Smooth muscle cell of the brain vasculature (primary cell): ENCODE measurements at regions not wholly inside any gene's neighbourhood (a gene's known extent, or its start where the extent isn't known, plus 50 kb on each side); places are given as distances from the start of the nearest gene placed in this dataset.

Source experiments
- DNase-seq: peaks from one replicate; pipeline ENCODE4 v3.0.0-alpha.2; 2012; ENCODE audit warnings: low read depth, low spot score

DNA sequence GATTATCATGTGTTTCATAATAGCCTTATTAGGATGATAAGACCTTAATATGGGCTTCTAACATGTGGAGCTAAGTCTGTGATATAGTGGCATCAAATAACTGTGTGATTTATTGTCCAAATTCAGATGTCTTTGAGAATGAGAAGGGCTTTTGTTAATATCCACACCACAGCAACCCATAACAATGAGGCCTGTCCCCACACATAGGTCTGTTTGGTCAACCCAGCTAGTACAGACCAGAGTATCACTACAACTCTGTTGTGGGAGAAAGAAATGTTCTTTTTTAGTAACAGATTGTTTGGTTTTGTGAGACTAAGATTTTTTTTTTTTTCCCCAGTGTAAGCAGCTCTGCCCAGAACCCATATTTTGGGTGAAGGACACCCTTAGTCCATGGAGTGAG, 439.2 kb downstream of the PIK3C3 start:
- DNase-seq, result no peak

GRCh38 chr18:42401131-42401673, 446.2 kb downstream of the PIK3C3 start:
- DNase-seq, result no peak

- DNase-seq, result no peak
Observed at GRCh38 chr18:42404151-42404550, 449.1 kb downstream of the PIK3C3 start.

GRCh38 chr18:42409005-42409404, 454.0 kb downstream of the PIK3C3 start:
- no peak for DNase-seq

GRCh38 chr18:42412281-42412680, 457.2 kb downstream of the PIK3C3 start:
- no peak for DNase-seq

DNA sequence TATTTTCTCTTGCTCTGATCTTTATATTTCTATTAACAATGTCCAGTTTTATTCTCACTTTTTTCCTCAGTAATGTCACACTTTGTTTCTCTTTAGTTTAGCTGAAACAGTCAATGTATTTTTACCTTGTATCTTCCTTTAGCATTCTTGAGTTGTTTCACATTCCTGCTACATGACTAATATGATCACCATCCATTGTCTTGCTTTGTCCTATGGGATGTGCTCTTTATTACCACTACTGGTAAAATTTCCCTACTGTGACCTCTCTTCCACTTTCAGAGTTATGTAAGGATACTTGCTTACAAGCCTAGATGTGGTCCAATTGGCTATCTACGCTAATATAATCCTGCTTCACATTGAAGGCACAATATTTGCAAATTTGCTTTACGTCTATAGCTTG, 457.9 kb downstream of the PIK3C3 start:
- no peak for DNase-seq

DNA sequence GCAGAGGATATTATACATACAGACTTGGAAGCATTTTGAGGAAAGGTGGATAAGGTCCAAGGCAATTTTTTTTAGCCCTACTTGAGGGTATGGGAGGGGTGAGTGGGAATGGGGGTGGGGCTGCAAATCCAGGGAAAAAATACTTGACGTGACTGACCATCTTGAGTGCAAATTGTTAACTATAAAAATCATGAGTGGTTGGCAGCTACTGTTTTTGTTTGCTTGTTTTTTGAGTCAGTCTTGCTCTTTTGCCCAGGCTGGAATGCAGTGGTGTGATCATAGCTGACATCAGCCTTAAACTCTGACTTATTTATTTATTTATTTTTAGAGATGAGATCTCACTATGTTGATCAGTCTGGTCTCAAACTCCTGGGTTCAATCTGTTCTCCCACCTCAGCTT, 458.8 kb downstream of the PIK3C3 start:
- DNase-seq, result no peak

GRCh38 chr18:42414756-42415454, 459.9 kb downstream of the PIK3C3 start:
- no peak for DNase-seq

DNA sequence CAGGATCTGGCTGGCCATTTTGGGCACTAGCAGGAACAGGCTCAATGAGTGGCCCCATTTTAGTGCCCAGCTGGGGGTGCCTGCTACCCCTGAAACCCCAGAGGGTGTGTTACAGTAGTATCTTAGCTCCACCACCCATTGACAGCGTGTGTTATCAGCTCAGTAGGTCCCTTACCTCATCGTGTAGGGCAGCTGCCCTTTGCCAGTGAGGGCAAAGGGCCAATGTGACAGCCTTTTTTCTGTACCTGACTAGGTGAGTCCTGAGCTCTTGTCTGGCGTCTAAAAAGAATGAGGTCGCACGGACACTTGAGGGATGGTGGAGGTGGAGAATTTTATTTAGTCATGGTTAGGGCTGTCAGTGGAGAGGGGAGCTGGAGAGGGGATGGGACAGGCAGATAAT, 462.2 kb downstream of the PIK3C3 start:
- no peak for DNase-seq

DNA sequence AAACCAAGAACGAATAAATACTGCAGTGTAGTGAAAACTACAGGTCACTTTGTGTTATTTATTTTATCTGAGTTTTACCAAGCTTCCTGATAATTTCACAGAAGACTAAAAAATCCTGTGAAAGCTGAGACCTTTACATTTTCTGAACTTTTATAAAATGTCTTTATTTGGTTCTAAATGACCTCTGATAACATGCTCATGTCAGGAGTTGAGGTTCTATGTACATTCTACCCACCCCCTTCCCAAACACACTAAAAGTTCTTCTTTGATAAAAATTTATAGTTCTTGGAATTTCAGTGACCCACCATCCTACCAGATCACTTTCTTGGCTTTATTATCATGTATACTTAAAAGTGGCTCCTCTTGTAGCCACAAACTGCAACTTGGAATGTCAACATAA, 463.1 kb downstream of the PIK3C3 start:
- no peak for DNase-seq

DNA sequence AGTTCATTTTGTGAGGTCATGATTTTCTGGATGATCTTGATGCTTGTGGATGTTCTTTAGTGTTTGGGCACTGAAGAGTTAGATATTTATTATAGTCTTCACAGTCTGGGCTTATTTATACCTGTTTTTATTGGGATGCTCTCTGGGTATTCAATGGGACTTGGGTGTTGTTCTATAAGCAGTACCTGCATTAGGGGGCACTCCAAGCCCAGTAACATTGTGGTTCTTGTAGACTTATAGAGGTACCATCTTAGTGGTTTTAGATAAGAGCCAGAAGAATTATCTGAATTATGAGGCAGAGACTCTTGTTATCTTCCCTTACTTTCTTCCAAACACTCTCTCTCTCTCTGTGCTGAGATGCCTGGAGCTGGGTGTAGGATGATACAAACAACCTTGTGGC, 470.0 kb downstream of the PIK3C3 start:
- no peak for DNase-seq

DNA sequence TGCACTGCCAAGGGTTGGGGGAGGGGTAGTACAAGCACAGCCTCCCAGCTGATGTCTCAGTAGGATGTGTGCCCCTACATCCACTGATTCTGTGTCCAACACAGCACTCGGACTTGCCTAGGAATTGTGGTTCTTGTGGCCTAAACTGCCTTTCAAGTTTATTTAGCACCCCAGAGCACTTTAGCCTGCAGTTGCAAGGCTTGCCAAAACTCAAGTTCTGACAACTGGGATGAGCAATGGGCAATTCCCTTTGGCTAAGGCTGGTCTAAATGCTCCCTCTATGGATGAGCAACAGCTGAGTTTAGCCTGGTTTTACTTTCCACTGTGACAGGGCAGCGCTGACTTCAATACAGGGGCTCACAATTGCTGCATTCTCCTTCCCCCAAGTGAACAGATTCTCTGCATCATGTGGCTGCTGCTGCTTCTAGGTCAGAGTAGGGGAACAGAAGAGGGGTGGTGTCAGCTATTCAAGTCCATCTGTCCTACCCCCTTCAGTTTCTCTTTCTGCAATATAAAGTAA, 471.5 kb downstream of the PIK3C3 start:
- no peak for DNase-seq

GRCh38 chr18:42429196-42429595, 474.2 kb downstream of the PIK3C3 start:
- no peak for DNase-seq

- no peak for DNase-seq
Observed at GRCh38 chr18:42436222-42436765, 481.3 kb downstream of the PIK3C3 start.

GRCh38 chr18:42437001-42437400, 482.0 kb downstream of the PIK3C3 start:
- no peak for DNase-seq

DNA sequence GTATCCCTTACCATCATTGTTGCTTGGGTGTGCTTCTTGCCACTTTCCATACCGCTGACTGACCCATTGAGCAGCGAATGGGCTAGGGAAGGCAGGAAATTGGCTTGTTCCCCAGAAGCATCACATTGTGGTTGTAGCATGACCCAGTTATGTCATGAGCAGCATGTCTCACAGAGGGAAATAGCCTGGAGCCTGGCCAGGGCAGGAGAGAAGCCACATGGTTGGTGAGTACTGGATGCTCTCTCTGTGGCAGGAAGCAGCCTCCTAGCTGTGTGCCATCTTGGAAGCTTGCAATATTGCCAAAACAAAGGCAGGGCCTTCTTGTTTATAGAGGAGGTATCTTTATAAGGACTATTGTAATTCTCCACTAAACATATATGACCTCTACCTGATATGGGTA, 482.6 kb downstream of the PIK3C3 start:
- DNase-seq, result no peak

GRCh38 chr18:42442656-42443055, 487.6 kb downstream of the PIK3C3 start:
- no peak for DNase-seq

DNA sequence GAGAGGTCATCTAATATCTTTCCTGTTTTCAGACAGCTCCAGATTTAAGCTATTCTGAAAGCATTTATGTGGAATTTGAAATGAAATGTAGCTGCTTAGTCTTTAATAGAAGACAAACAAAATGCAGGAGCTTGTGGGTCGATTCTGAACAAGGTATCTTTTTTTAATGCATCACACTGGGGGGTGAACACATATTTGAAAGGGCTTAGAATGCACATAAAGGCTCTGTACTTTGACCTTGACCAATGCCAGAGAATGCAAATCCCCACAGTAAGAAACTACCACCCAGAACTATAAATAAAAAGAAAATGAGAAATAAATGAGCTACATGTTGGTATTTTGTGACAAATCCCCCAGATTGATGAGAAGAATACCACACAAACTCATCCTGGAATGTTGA, 489.3 kb downstream of the PIK3C3 start:
- DNase-seq, result no peak

- DNase-seq, result no peak
Observed at GRCh38 chr18:42445359-42445758, 490.3 kb downstream of the PIK3C3 start.

GRCh38 chr18:42446195-42446594, 491.2 kb downstream of the PIK3C3 start:
- DNase-seq, result peak; percentile 17

GRCh38 chr18:42447688-42448087, 492.7 kb downstream of the PIK3C3 start:
- DNase-seq, result no peak

DNA sequence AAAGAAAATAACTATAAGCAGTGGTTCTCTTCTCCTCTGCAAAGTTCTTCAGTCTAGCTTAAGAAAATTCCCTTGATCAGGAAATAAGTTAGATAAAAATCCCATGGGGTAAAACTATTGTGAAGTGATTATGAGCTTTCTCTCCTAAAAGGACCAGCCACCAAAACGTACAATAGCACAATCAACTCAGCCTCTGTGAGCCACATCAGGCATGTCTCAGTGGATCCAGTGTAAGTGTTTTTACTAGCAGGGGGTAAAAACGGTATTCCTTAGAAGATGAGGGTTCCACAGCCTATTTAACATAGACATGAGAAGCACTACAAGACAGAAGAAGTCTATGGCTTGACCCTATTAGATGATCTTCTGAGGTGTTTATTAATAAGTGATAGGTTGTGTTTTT, 503.2 kb downstream of the PIK3C3 start:
- DNase-seq, result no peak

- DNase-seq, result no peak
Observed at GRCh38 chr18:42459873-42460272, 504.8 kb downstream of the PIK3C3 start.
